ENCODE measurements at regions not wholly inside any gene's neighbourhood (a gene's known extent, or its start where the extent isn't known, plus 50 kb on each side); places are given as distances from the start of the nearest gene placed in this dataset.
"Not testable (repeated sequence)": the region's sequence is repeated elsewhere in the genome, so short reads cannot be mapped to it uniquely, and the experiment has no call there.

GRCh38 chr6:74283532-74283931 lies 587.5 kb downstream of the CD109 start:
- DNase-seq (ENCODE audit: low spot score), result no peak

- no peak for DNase-seq (ENCODE audit: low spot score)
Observed at GRCh38 chr6:74282143-74282689, 586.2 kb downstream of the CD109 start.

- DNase-seq (ENCODE audit: low spot score), result no peak
Observed at GRCh38 chr6:74280130-74280692, 584.2 kb downstream of the CD109 start.

GRCh38 chr6:74277777-74278186 lies 581.8 kb downstream of the CD109 start:
- peak; percentile 21 for DNase-seq (ENCODE audit: low spot score)

GRCh38 chr6:74273541-74273940 lies 577.5 kb downstream of the CD109 start:
- DNase-seq (ENCODE audit: low spot score), result no peak

GRCh38 chr6:74269600-74269858 lies 573.5 kb downstream of the CD109 start:
- DNase-seq (ENCODE audit: low spot score), result peak; percentile 30

- DNase-seq (ENCODE audit: low spot score), result no peak
Observed at GRCh38 chr6:74268815-74269599, 573.0 kb downstream of the CD109 start.

- no peak for DNase-seq (ENCODE audit: low spot score)
Observed at GRCh38 chr6:74259981-74260380, 564.0 kb downstream of the CD109 start.

- no peak for DNase-seq (ENCODE audit: low spot score)
Observed at GRCh38 chr6:74256781-74257180, 560.8 kb downstream of the CD109 start.

GRCh38 chr6:74256381-74256780 lies 560.4 kb downstream of the CD109 start:
- peak; percentile 29 for DNase-seq (ENCODE audit: low spot score)

- not testable (repeated sequence) for DNase-seq (ENCODE audit: low spot score)
Observed at GRCh38 chr6:74255007-74255406, 559.0 kb downstream of the CD109 start.

GRCh38 chr6:74254147-74254546 lies 558.1 kb downstream of the CD109 start:
- DNase-seq (ENCODE audit: low spot score), result not testable (repeated sequence)

GRCh38 chr6:74253261-74253660 lies 557.3 kb downstream of the CD109 start:
- no peak for DNase-seq (ENCODE audit: low spot score)

- peak; percentile 31 for DNase-seq (ENCODE audit: low spot score)
Observed at GRCh38 chr6:74250161-74250818, 554.3 kb downstream of the CD109 start.

GRCh38 chr6:74249658-74250057 lies 553.7 kb downstream of the CD109 start:
- DNase-seq (ENCODE audit: low spot score), result peak; percentile 97

GRCh38 chr6:74248966-74249365 lies 553.0 kb downstream of the CD109 start:
- no peak for DNase-seq (ENCODE audit: low spot score)

- DNase-seq (ENCODE audit: low spot score), result peak; percentile 19
Observed at GRCh38 chr6:74222768-74223333, 526.8 kb downstream of the CD109 start.

- no peak for DNase-seq (ENCODE audit: low spot score)
Observed at GRCh38 chr6:74213995-74214394, 518.0 kb downstream of the CD109 start.

- DNase-seq (ENCODE audit: low spot score), result no peak
Observed at GRCh38 chr6:74208239-74208638, 512.2 kb downstream of the CD109 start.

GRCh38 chr6:74199215-74199915 lies 503.4 kb downstream of the CD109 start:
- no peak for DNase-seq (ENCODE audit: low spot score)

- DNase-seq (ENCODE audit: low spot score), result no peak
Observed at GRCh38 chr6:74197310-74197709, 501.3 kb downstream of the CD109 start.

GRCh38 chr6:74187811-74188210 lies 491.8 kb downstream of the CD109 start:
- DNase-seq (ENCODE audit: low spot score), result no peak
